H9 (cell line): ENCODE measurements at regions not wholly inside any gene's neighbourhood (a gene's known extent, or its start where the extent isn't known, plus 50 kb on each side); places are given as distances from the start of the nearest gene placed in this dataset.

Experiments used
- DNase-seq: peaks from one replicate; pipeline ENCODE4 v3.0.0-alpha.2; 2017
- H2AFZ ChIP-seq: one replicate; pipeline ENCODE4 v1.6.1; 2013; ENCODE audit warnings: mild to moderate bottlenecking, low read length, control low read depth, moderate library complexity
- H2AK5ac ChIP-seq: 2 replicates; pipeline ENCODE4 v1.6.1; 2013; ENCODE audit warnings: low read length, control low read depth, mixed read lengths; ENCODE audit not compliant: insufficient read length
- H2BK120ac ChIP-seq: one replicate; pipeline ENCODE4 v1.6.1; 2013; ENCODE audit warnings: low read depth, mild to moderate bottlenecking, low read length, control low read depth, inconsistent platforms; ENCODE audit not compliant: poor library complexity, severe bottlenecking
- H2BK12ac ChIP-seq: 2 replicates; pipeline ENCODE4 v1.6.1; 2013; ENCODE audit warnings: low read length, control low read depth, mixed read lengths, low read depth; ENCODE audit not compliant: insufficient read length
- H2BK15ac ChIP-seq: 2 replicates; pipeline ENCODE4 v1.6.1; 2013; ENCODE audit warnings: low read depth, low read length, control low read depth
- H2BK20ac ChIP-seq: one replicate; pipeline ENCODE4 v1.6.1; 2013; ENCODE audit warnings: low read depth, mild to moderate bottlenecking, low read length, control low read depth, inconsistent platforms; ENCODE audit not compliant: poor library complexity, severe bottlenecking
- H2BK5ac ChIP-seq: 2 replicates; pipeline ENCODE4 v1.6.1; 2013; ENCODE audit warnings: low read length, control low read depth, mixed read lengths; ENCODE audit not compliant: insufficient read length
- H3K14ac ChIP-seq: 2 replicates; pipeline ENCODE4 v1.6.1; 2013; ENCODE audit warnings: low read length, control low read depth; ENCODE audit not compliant: insufficient read depth
- H3K18ac ChIP-seq: 2 replicates; pipeline ENCODE4 v1.6.1; 2013; ENCODE audit warnings: low read depth, mild to moderate bottlenecking, mixed read lengths, low read length, control low read depth; ENCODE audit not compliant: insufficient read length
- H3K23ac ChIP-seq: 2 replicates; pipeline ENCODE4 v1.6.1; 2013; ENCODE audit warnings: low read length, control low read depth, mixed read lengths, low read depth; ENCODE audit not compliant: insufficient read length
- H3K23me2 ChIP-seq: 2 replicates; pipeline ENCODE4 v1.6.1; 2013; ENCODE audit warnings: low read depth, mild to moderate bottlenecking, mixed read lengths, low read length, control low read depth; ENCODE audit not compliant: insufficient read length, poor library complexity, severe bottlenecking
- H3K27ac ChIP-seq: 2 replicates; pipeline ENCODE4 v1.5.1; 2013; ENCODE audit warnings: low read length, control low read depth, mixed read lengths, low read depth; ENCODE audit not compliant: insufficient read length
- H3K27me3 ChIP-seq: 2 replicates; pipeline ENCODE4 v1.6.1; 2013; ENCODE audit warnings: low read length, control low read depth, inconsistent platforms; ENCODE audit not compliant: insufficient read depth
- H3K4ac ChIP-seq: 2 replicates; pipeline ENCODE4 v1.6.1; 2013; ENCODE audit warnings: low read depth, mild to moderate bottlenecking, control low read depth, inconsistent platforms, low read length, moderate library complexity
- H3K4me1 ChIP-seq: 2 replicates; pipeline ENCODE4 v1.6.1; 2013; ENCODE audit warnings: low read length, control low read depth, inconsistent platforms; ENCODE audit not compliant: insufficient read depth
- H3K4me2 ChIP-seq: 2 replicates; pipeline ENCODE4 v1.6.1; 2013; ENCODE audit warnings: low read length, control low read depth, mixed read lengths; ENCODE audit not compliant: insufficient read length, insufficient read depth
- H3K56ac ChIP-seq: 2 replicates; pipeline ENCODE4 v1.6.1; 2013; ENCODE audit warnings: low read depth, mild to moderate bottlenecking, mixed read lengths, low read length, control low read depth; ENCODE audit not compliant: insufficient read length
- H3K79me1 ChIP-seq: 2 replicates; pipeline ENCODE4 v1.6.1; 2013; ENCODE audit warnings: low read depth, mild to moderate bottlenecking, moderate library complexity, low read length, control low read depth, inconsistent platforms; ENCODE audit not compliant: insufficient read depth, poor library complexity, severe bottlenecking
- H3K79me2 ChIP-seq: 2 replicates; pipeline ENCODE4 v1.6.1; 2013; ENCODE audit warnings: low read length, control low read depth, inconsistent platforms; ENCODE audit not compliant: insufficient read depth
- H3K9ac ChIP-seq: 2 replicates; pipeline ENCODE4 v1.6.1; 2013; ENCODE audit warnings: low read length, control low read depth, mixed read lengths; ENCODE audit not compliant: insufficient read length; ENCODE audit errors: extremely low read depth
- H3K9me3 ChIP-seq: one replicate; pipeline ENCODE4 v1.6.1; 2013; ENCODE audit warnings: low read depth, low read length, inconsistent platforms; ENCODE audit not compliant: control insufficient read depth
- H3T11ph ChIP-seq: one replicate; pipeline ENCODE4 v1.6.1; 2013; ENCODE audit warnings: mild to moderate bottlenecking, low read length, control low read depth, inconsistent platforms
- H4K20me1 ChIP-seq: one replicate; pipeline ENCODE4 v1.6.1; 2013; ENCODE audit not compliant: control insufficient read depth, insufficient read length, insufficient read depth
- H4K5ac ChIP-seq: 2 replicates; pipeline ENCODE4 v1.6.1; 2013; ENCODE audit warnings: low read depth, mild to moderate bottlenecking, mixed read lengths, low read length, control low read depth; ENCODE audit not compliant: insufficient read length
- H4K8ac ChIP-seq: replicated peaks from 2 replicates; pipeline ENCODE4 v1.6.1; 2013; ENCODE audit warnings: low read length, control low read depth, mixed read lengths, low read depth; ENCODE audit not compliant: insufficient read length
- H4K91ac ChIP-seq: 2 replicates; pipeline ENCODE4 v1.6.1; 2013; ENCODE audit warnings: low read depth, mild to moderate bottlenecking, moderate library complexity, mixed read lengths, low read length, control low read depth; ENCODE audit not compliant: insufficient read length
- H3K27ac Mint-ChIP-seq, 3 experiments: 2 replicates in 2 of 3; 3 replicates in 1 of 3; pipeline ENCODE4 v1.8.0; 2020 to 2021; ENCODE audit warnings: mixed read lengths in 3 of 3, mild to moderate bottlenecking in 1 of 3, moderate library complexity in 1 of 3
- H3K27me3 Mint-ChIP-seq: 2 replicates; pipeline ENCODE4 v1.8.0; 2021; ENCODE audit warnings: low read depth, mild to moderate bottlenecking, moderate library complexity, mixed read lengths
- H3K36me3 Mint-ChIP-seq, 3 experiments: 2 replicates in 2 of 3; 3 replicates in 1 of 3; pipeline ENCODE4 v1.8.0; 2020 to 2021; ENCODE audit warnings: low read depth in 3 of 3, mixed read lengths in 3 of 3; ENCODE audit not compliant: insufficient read depth in 1 of 3
- H3K4me1 Mint-ChIP-seq, 2 experiments: 2 replicates each; pipeline ENCODE4 v1.8.0; 2020; ENCODE audit warnings: mixed read lengths in 2 of 2
- H3K4me3 Mint-ChIP-seq, 2 experiments: 2 replicates in 1 of 2; 3 replicates in 1 of 2; pipeline ENCODE4 v1.8.0; 2020 to 2021; ENCODE audit warnings: mild to moderate bottlenecking in 2 of 2, mixed read lengths in 2 of 2, moderate library complexity in 1 of 2
- H3K9me3 Mint-ChIP-seq, 2 experiments: 2 replicates in 1 of 2; 3 replicates in 1 of 2; pipeline ENCODE4 v1.8.0; 2020; ENCODE audit warnings: mild to moderate bottlenecking in 2 of 2, mixed read lengths in 2 of 2, moderate library complexity in 1 of 2
- WGBS: extraction: QIAGEN DNeasy Blood & Tissue Kit; methylation state at CpG from one replicate; pipeline ENCODE4 v1.1.7; 2013; ENCODE audit warnings: missing lambda C conversion rate, low lambda C conversion rate, mixed read lengths; ENCODE audit not compliant: insufficient read length; ENCODE audit errors: extremely low coverage; 5-methylcytosine and 5-hydroxymethylcytosine counted together
- TF ChIP-seq, protein P1 (sequence below): fragments of 200-600 bp; sonication (generic); conservative IDR thresholded peaks from 3 replicates; pipeline ENCODE4 v1.8.0; 2021; ENCODE audit warnings: antibody characterized with exemption, mild to moderate bottlenecking

DNA sequence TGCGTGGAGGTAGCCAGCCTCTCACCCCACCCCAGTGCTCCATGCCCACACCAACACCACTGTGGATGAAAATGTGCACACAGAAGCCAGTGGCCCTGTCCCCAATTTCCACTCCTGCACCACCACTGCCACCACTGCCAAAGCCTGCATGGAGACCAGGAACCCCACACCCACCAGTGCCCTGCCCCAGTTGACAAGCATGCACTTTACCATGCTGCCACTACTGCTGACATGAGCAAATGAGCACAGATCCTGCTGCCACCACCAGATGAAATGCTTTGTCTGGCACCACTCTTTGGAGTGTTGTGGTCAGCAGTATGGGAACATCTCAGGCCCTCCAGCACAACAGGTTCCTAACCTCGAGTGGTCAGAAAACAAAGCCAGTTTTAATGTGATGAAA, 104.1 kb downstream of the ATXN7L3B start:
- H4K91ac ChIP-seq, result no peak overlapping the region
- H2AK5ac ChIP-seq, result no peak overlapping the region
- no peak overlapping the region for H3K9ac ChIP-seq
- H3K18ac ChIP-seq, result no peak overlapping the region
- H3K4me2 ChIP-seq, result no peak overlapping the region
- H2BK12ac ChIP-seq, result no peak overlapping the region
- H4K5ac ChIP-seq, result no peak overlapping the region
- no peak overlapping the region for H3K27ac ChIP-seq
- H3K9me3 ChIP-seq, result no peaks in the 10 kb centered on the region
- H3K27me3 ChIP-seq, result no peaks in the 10 kb centered on the region
- H3T11ph ChIP-seq, result no peak overlapping the region
- H2BK5ac ChIP-seq, result no peak overlapping the region
- no peak overlapping the region for H3K4ac ChIP-seq
- H3K79me1 ChIP-seq, result no peaks in the 10 kb centered on the region
- H4K20me1 ChIP-seq, result no peaks in the 10 kb centered on the region
- H3K23me2 ChIP-seq, result no peaks in the 10 kb centered on the region
- no CpG with 5 or more reads among the region's 2 CpGs for WGBS
- Mint-ChIP-seq H3K36me3 (no peaks in the 10 kb centered on the region), H3K4me3 (no peak overlapping the region), H3K27ac (peak overlapping the region in 1 of 3 experiments; percentile 91; a peak in 1 of 7 replicates), H3K9me3 (no peaks in the 10 kb centered on the region), H3K4me1 (peaks cover 0 to 2% of the 10 kb centered on the region in 2 experiments; a peak in 1 of 4 replicates), H3K27me3 (no peaks in the 10 kb centered on the region)
- no peak overlapping the region for H2AFZ ChIP-seq
- no peak overlapping the region for H3K56ac ChIP-seq
- H2BK15ac ChIP-seq, result no peak overlapping the region
- no peaks in the 10 kb centered on the region for H3K4me1 ChIP-seq
- no peak overlapping the region for H2BK120ac ChIP-seq
- no peak overlapping the region for H4K8ac ChIP-seq
- no peak overlapping the region for H3K14ac ChIP-seq
- TF ChIP-seq, protein P1, sequence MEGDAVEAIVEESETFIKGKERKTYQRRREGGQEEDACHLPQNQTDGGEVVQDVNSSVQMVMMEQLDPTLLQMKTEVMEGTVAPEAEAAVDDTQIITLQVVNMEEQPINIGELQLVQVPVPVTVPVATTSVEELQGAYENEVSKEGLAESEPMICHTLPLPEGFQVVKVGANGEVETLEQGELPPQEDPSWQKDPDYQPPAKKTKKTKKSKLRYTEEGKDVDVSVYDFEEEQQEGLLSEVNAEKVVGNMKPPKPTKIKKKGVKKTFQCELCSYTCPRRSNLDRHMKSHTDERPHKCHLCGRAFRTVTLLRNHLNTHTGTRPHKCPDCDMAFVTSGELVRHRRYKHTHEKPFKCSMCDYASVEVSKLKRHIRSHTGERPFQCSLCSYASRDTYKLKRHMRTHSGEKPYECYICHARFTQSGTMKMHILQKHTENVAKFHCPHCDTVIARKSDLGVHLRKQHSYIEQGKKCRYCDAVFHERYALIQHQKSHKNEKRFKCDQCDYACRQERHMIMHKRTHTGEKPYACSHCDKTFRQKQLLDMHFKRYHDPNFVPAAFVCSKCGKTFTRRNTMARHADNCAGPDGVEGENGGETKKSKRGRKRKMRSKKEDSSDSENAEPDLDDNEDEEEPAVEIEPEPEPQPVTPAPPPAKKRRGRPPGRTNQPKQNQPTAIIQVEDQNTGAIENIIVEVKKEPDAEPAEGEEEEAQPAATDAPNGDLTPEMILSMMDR, result no peak
- H3K79me2 ChIP-seq, result no peaks in the 10 kb centered on the region
- no peak for DNase-seq
- no peak overlapping the region for H3K23ac ChIP-seq
- H2BK20ac ChIP-seq, result no peak overlapping the region
